ENCODE measurements at regions not wholly inside any gene's neighbourhood (a gene's known extent, or its start where the extent isn't known, plus 50 kb on each side); places are given as distances from the start of the nearest gene placed in this dataset.

DNA sequence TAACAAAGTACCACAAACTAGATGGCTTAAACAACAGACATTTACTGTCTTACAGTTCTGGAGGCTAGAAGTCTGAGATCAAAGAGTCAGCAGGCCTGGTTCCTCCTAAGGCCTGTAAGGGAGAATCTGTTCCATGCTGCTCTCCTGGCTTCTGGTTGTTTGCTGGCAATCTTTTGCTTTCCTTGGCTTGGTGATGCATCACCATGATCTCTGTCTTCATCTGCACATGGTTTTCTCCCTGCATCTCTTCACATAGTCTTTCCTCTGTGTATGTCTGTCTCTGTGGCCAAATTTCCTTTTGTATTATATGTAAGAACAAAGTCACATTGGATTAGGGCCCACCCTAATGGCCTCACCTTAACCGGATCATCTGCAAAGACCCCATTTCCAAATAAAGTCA lies 168.5 kb downstream of the CAPZA3 start:
- TF ChIP-seq, protein P1, sequence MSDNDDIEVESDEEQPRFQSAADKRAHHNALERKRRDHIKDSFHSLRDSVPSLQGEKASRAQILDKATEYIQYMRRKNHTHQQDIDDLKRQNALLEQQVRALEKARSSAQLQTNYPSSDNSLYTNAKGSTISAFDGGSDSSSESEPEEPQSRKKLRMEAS (IDR thresholded peaks at IDR 0.05; ENCODE audit: insufficient read depth, insufficient read length) = no peak
- TF ChIP-seq CTCF (IDR thresholded peaks at IDR 0.05; ENCODE audit: extremely low read depth in 1 of 2, insufficient read depth in 1 of 2, low read depth in 1 of 2, low read length in 2 of 2) (no peak), POLR2A (IDR thresholded peaks at IDR 0.05; ENCODE audit: low read depth, low read length) (no peak)
